ENCODE measurements at regions not wholly inside any gene's neighbourhood (a gene's known extent, or its start where the extent isn't known, plus 50 kb on each side); places are given as distances from the start of the nearest gene placed in this dataset.

GRCh38 chr15:53307952-53308624 lies 451.4 kb downstream of the WDR72 start:
- no peak for FAIRE-seq
- no peaks in the 10 kb centered on the region for H3K36me3 ChIP-seq (ENCODE audit: control insufficient read depth in 3 of 3, insufficient read depth in 2 of 3, low read depth in 1 of 3, low read length in 3 of 3)
- no peaks in the 10 kb centered on the region for H3K4me1 ChIP-seq (ENCODE audit: control insufficient read depth in 3 of 3, insufficient read depth in 2 of 3, low read depth in 1 of 3, low read length in 2 of 3)
- no peaks in the 10 kb centered on the region for H3K27me3 ChIP-seq (ENCODE audit: control insufficient read depth in 3 of 3, insufficient read depth in 3 of 3, low read length in 3 of 3)
- H3K27ac ChIP-seq (ENCODE audit: low read depth in 1 of 3, low read length in 2 of 3): no peak overlapping the region
- H3K4me3 ChIP-seq (ENCODE audit: low read depth in 1 of 3, low read length in 3 of 3): no peak overlapping the region
- WGBS, 3 donors: 87 to 93% (median 91%) methylated on average over 5 of the region's 5 CpGs
- H3K9me3 ChIP-seq (ENCODE audit: control insufficient read depth in 2 of 2, insufficient read depth in 1 of 2, low read depth in 1 of 2, low read length in 1 of 2): no peaks in the 10 kb centered on the region
- DNase-seq: no peak

- Histone ChIP-seq H3K9me3 (ENCODE audit: control insufficient read depth in 2 of 2, insufficient read depth in 1 of 2, low read depth in 1 of 2, low read length in 1 of 2) (no peaks in the 10 kb centered on the region), H3K27me3 (ENCODE audit: control insufficient read depth in 3 of 3, insufficient read depth in 3 of 3, low read length in 3 of 3) (no peaks in the 10 kb centered on the region), H3K4me1 (ENCODE audit: control insufficient read depth in 3 of 3, insufficient read depth in 2 of 3, low read depth in 1 of 3, low read length in 2 of 3) (no peaks in the 10 kb centered on the region), H3K4me3 (ENCODE audit: low read depth in 1 of 3, low read length in 3 of 3) (no peak overlapping the region), H3K36me3 (ENCODE audit: control insufficient read depth in 3 of 3, insufficient read depth in 2 of 3, low read depth in 1 of 3, low read length in 3 of 3) (no peaks in the 10 kb centered on the region), H3K27ac (ENCODE audit: low read depth in 1 of 3, low read length in 2 of 3) (no peak overlapping the region)
- DNase-seq (no peak), FAIRE-seq (no peak)
- WGBS, 3 donors: 69 to 77% (median 75%) methylated on average over 2 of the region's 2 CpGs
Measured at GRCh38 chr15:53305554-53305953, 453.9 kb downstream of the WDR72 start.

- Histone ChIP-seq H3K27me3 (ENCODE audit: control insufficient read depth in 3 of 3, insufficient read depth in 3 of 3, low read length in 3 of 3) (no peaks in the 10 kb centered on the region), H3K36me3 (ENCODE audit: control insufficient read depth in 3 of 3, insufficient read depth in 2 of 3, low read depth in 1 of 3, low read length in 3 of 3) (no peaks in the 10 kb centered on the region), H3K4me3 (ENCODE audit: low read depth in 1 of 3, low read length in 3 of 3) (no peak overlapping the region), H3K9me3 (ENCODE audit: control insufficient read depth in 2 of 2, insufficient read depth in 1 of 2, low read depth in 1 of 2, low read length in 1 of 2) (no peaks in the 10 kb centered on the region), H3K27ac (ENCODE audit: low read depth in 1 of 3, low read length in 2 of 3) (no peak overlapping the region), H3K4me1 (ENCODE audit: control insufficient read depth in 3 of 3, insufficient read depth in 2 of 3, low read depth in 1 of 3, low read length in 2 of 3) (no peaks in the 10 kb centered on the region)
- WGBS, 3 donors: 49 to 93% (median 86%) methylated on average over 1 of the region's 1 CpG
- DNase-seq: no peak
- no peak for FAIRE-seq
Measured at GRCh38 chr15:53305101-53305500, 454.4 kb downstream of the WDR72 start.

- Histone ChIP-seq H3K27ac (ENCODE audit: low read depth in 1 of 3, low read length in 2 of 3) (no peak overlapping the region), H3K36me3 (ENCODE audit: control insufficient read depth in 3 of 3, insufficient read depth in 2 of 3, low read depth in 1 of 3, low read length in 3 of 3) (no peaks in the 10 kb centered on the region), H3K9me3 (ENCODE audit: control insufficient read depth in 2 of 2, insufficient read depth in 1 of 2, low read depth in 1 of 2, low read length in 1 of 2) (no peaks in the 10 kb centered on the region), H3K4me3 (ENCODE audit: low read depth in 1 of 3, low read length in 3 of 3) (no peak overlapping the region), H3K4me1 (ENCODE audit: control insufficient read depth in 3 of 3, insufficient read depth in 2 of 3, low read depth in 1 of 3, low read length in 2 of 3) (no peaks in the 10 kb centered on the region), H3K27me3 (ENCODE audit: control insufficient read depth in 3 of 3, insufficient read depth in 3 of 3, low read length in 3 of 3) (no peaks in the 10 kb centered on the region)
- WGBS, 3 donors: 75 to 87% (median 82%) methylated on average over 4 of the region's 4 CpGs
- no peak for FAIRE-seq
- no peak for DNase-seq
Measured at GRCh38 chr15:53297828-53298227, 461.6 kb downstream of the WDR72 start.

GRCh38 chr15:53296603-53297002 lies 462.9 kb downstream of the WDR72 start:
- H3K4me3 ChIP-seq (ENCODE audit: low read depth in 1 of 3, low read length in 3 of 3): no peak overlapping the region
- no peaks in the 10 kb centered on the region for H3K36me3 ChIP-seq (ENCODE audit: control insufficient read depth in 3 of 3, insufficient read depth in 2 of 3, low read depth in 1 of 3, low read length in 3 of 3)
- H3K27me3 ChIP-seq (ENCODE audit: control insufficient read depth in 3 of 3, insufficient read depth in 3 of 3, low read length in 3 of 3): no peaks in the 10 kb centered on the region
- H3K4me1 ChIP-seq (ENCODE audit: control insufficient read depth in 3 of 3, insufficient read depth in 2 of 3, low read depth in 1 of 3, low read length in 2 of 3): no peaks in the 10 kb centered on the region
- H3K27ac ChIP-seq (ENCODE audit: low read depth in 1 of 3, low read length in 2 of 3): no peak overlapping the region
- H3K9me3 ChIP-seq (ENCODE audit: control insufficient read depth in 2 of 2, insufficient read depth in 1 of 2, low read depth in 1 of 2, low read length in 1 of 2): no peaks in the 10 kb centered on the region
- FAIRE-seq (no peak), DNase-seq (no peak)
- WGBS, 3 donors: 44 to 59% (median 54%) methylated on average over 4 of the region's 4 CpGs

GRCh38 chr15:53295574-53295973 lies 463.9 kb downstream of the WDR72 start:
- 71 to 85% (median 74%) methylated on average over 5 of the region's 5 CpGs for WGBS, 3 donors
- H3K27ac ChIP-seq (ENCODE audit: low read depth in 1 of 3, low read length in 2 of 3): no peak overlapping the region

GRCh38 chr15:53288542-53288941 lies 470.9 kb downstream of the WDR72 start:
- WGBS, 3 donors: 32 to 64% (median 33%) methylated on average over 2 of the region's 2 CpGs
- Histone ChIP-seq H3K4me3 (ENCODE audit: low read depth in 1 of 3, low read length in 3 of 3) (no peak overlapping the region), H3K27me3 (ENCODE audit: control insufficient read depth in 3 of 3, insufficient read depth in 3 of 3, low read length in 3 of 3) (no peaks in the 10 kb centered on the region), H3K36me3 (ENCODE audit: control insufficient read depth in 3 of 3, insufficient read depth in 2 of 3, low read depth in 1 of 3, low read length in 3 of 3) (no peaks in the 10 kb centered on the region), H3K4me1 (ENCODE audit: control insufficient read depth in 3 of 3, insufficient read depth in 2 of 3, low read depth in 1 of 3, low read length in 2 of 3) (no peaks in the 10 kb centered on the region), H3K9me3 (ENCODE audit: control insufficient read depth in 2 of 2, insufficient read depth in 1 of 2, low read depth in 1 of 2, low read length in 1 of 2) (no peaks in the 10 kb centered on the region), H3K27ac (ENCODE audit: low read depth in 1 of 3, low read length in 2 of 3) (no peak overlapping the region)
- peak in 1 of 2 donors; percentile 3 for DNase-seq
- no peak for FAIRE-seq

More at GRCh38 chr15:53295574-53295973, 463.9 kb downstream of the WDR72 start:
- FAIRE-seq: no peak
- no peaks in the 10 kb centered on the region for H3K9me3 ChIP-seq (ENCODE audit: control insufficient read depth in 2 of 2, insufficient read depth in 1 of 2, low read depth in 1 of 2, low read length in 1 of 2)
- no peak for DNase-seq
- no peaks in the 10 kb centered on the region for H3K36me3 ChIP-seq (ENCODE audit: control insufficient read depth in 3 of 3, insufficient read depth in 2 of 3, low read depth in 1 of 3, low read length in 3 of 3)
- no peak overlapping the region for H3K4me3 ChIP-seq (ENCODE audit: low read depth in 1 of 3, low read length in 3 of 3)
- no peaks in the 10 kb centered on the region for H3K4me1 ChIP-seq (ENCODE audit: control insufficient read depth in 3 of 3, insufficient read depth in 2 of 3, low read depth in 1 of 3, low read length in 2 of 3)
- H3K27me3 ChIP-seq (ENCODE audit: control insufficient read depth in 3 of 3, insufficient read depth in 3 of 3, low read length in 3 of 3): no peaks in the 10 kb centered on the region

GRCh38 chr15:53274630-53275029 lies 484.5 kb upstream of the ONECUT1 start:
- FAIRE-seq: no peak
- no peak for DNase-seq
- no peak overlapping the region for H3K4me3 ChIP-seq (ENCODE audit: low read depth in 1 of 3, low read length in 3 of 3)
- 57 to 61% (median 58%) methylated on average over 4 of the region's 4 CpGs for WGBS, 3 donors
- no peaks in the 10 kb centered on the region for H3K27me3 ChIP-seq (ENCODE audit: control insufficient read depth in 3 of 3, insufficient read depth in 3 of 3, low read length in 3 of 3)
- H3K9me3 ChIP-seq (ENCODE audit: control insufficient read depth in 2 of 2, insufficient read depth in 1 of 2, low read depth in 1 of 2, low read length in 1 of 2): no peaks in the 10 kb centered on the region
- H3K27ac ChIP-seq (ENCODE audit: low read depth in 1 of 3, low read length in 2 of 3): no peak overlapping the region
- H3K4me1 ChIP-seq (ENCODE audit: control insufficient read depth in 3 of 3, insufficient read depth in 2 of 3, low read depth in 1 of 3, low read length in 2 of 3): no peaks in the 10 kb centered on the region
- H3K36me3 ChIP-seq (ENCODE audit: control insufficient read depth in 3 of 3, insufficient read depth in 2 of 3, low read depth in 1 of 3, low read length in 3 of 3): no peaks in the 10 kb centered on the region

GRCh38 chr15:53272116-53272515 lies 482.0 kb upstream of the ONECUT1 start:
- Histone ChIP-seq H3K4me3 (ENCODE audit: low read depth in 1 of 3, low read length in 3 of 3) (no peak overlapping the region), H3K36me3 (ENCODE audit: control insufficient read depth in 3 of 3, insufficient read depth in 2 of 3, low read depth in 1 of 3, low read length in 3 of 3) (no peaks in the 10 kb centered on the region), H3K27me3 (ENCODE audit: control insufficient read depth in 3 of 3, insufficient read depth in 3 of 3, low read length in 3 of 3) (no peaks in the 10 kb centered on the region), H3K27ac (ENCODE audit: low read depth in 1 of 3, low read length in 2 of 3) (no peak overlapping the region), H3K9me3 (ENCODE audit: control insufficient read depth in 2 of 2, insufficient read depth in 1 of 2, low read depth in 1 of 2, low read length in 1 of 2) (no peaks in the 10 kb centered on the region), H3K4me1 (ENCODE audit: control insufficient read depth in 3 of 3, insufficient read depth in 2 of 3, low read depth in 1 of 3, low read length in 2 of 3) (no peaks in the 10 kb centered on the region)
- FAIRE-seq: no peak
- WGBS, 3 donors: 0% methylated on average over 1 of the region's 1 CpG
- no peak for DNase-seq
